GM23338 (cell line): ENCODE measurements at regions not wholly inside any gene's neighbourhood (a gene's known extent, or its start where the extent isn't known, plus 50 kb on each side); places are given as distances from the start of the nearest gene placed in this dataset.

Experiments used
- ATAC-seq: fragments of 200-7000 bp; cut with Tn5 transposase; 3 replicates; pipeline ENCODE4 v1.9.1; 2020
- DNase-seq: peaks from one replicate; pipeline ENCODE4 v3.0.0-alpha.2; 2015; ENCODE audit warnings: low spot score
- H2AFZ ChIP-seq: fragments of 200-600 bp; sonication (generic); 2 replicates; pipeline ENCODE4 v1.8.0; 2016; ENCODE audit warnings: antibody characterized with exemption, mild to moderate bottlenecking, moderate library complexity
- H3F3A ChIP-seq: fragments of 200-600 bp; sonication (generic); replicated peaks from 2 replicates; pipeline ENCODE4 v1.8.0; 2017; ENCODE audit warnings: antibody characterized with exemption, mixed run types, low read depth
- H3K27ac ChIP-seq: fragments of 200-600 bp; sonication (generic); 2 replicates; pipeline ENCODE4 v1.6.1; 2016; ENCODE audit warnings: low read depth
- H3K27me3 ChIP-seq: fragments of 200-600 bp; sonication (generic); 2 replicates; pipeline ENCODE4 v1.8.0; 2016; ENCODE audit warnings: mild to moderate bottlenecking, mixed run types, moderate library complexity; ENCODE audit not compliant: insufficient read depth
- H3K36me3 ChIP-seq: fragments of 200-600 bp; sonication (generic); 2 replicates; pipeline ENCODE4 v1.8.0; 2016; ENCODE audit warnings: mild to moderate bottlenecking; ENCODE audit not compliant: insufficient read depth
- H3K4me1 ChIP-seq: fragments of 200-600 bp; sonication (generic); 2 replicates; pipeline ENCODE4 v1.8.0; 2016; ENCODE audit warnings: mild to moderate bottlenecking, moderate library complexity; ENCODE audit not compliant: insufficient read depth
- H3K4me2 ChIP-seq: fragments of 200-600 bp; sonication (generic); 2 replicates; pipeline ENCODE4 v1.7.1; 2017; ENCODE audit warnings: mixed run types
- H3K4me3 ChIP-seq: fragments of 200-600 bp; sonication (generic); 2 replicates; pipeline ENCODE4 v1.6.1; 2016; ENCODE audit warnings: mixed run types
- H3K79me2 ChIP-seq: fragments of 200-600 bp; sonication (generic); replicated peaks from 2 replicates; pipeline ENCODE4 v1.8.0; 2017; ENCODE audit warnings: mild to moderate bottlenecking; ENCODE audit not compliant: insufficient read depth
- H3K9me2 ChIP-seq: fragments of 200-600 bp; sonication (generic); 2 replicates; pipeline ENCODE4 v1.8.0; 2017; ENCODE audit not compliant: insufficient read depth
- H4K20me1 ChIP-seq: fragments of 200-600 bp; sonication (generic); replicated peaks from 2 replicates; pipeline ENCODE4 v1.8.0; 2017; ENCODE audit warnings: mild to moderate bottlenecking; ENCODE audit not compliant: insufficient read depth
- H3K27ac Mint-ChIP-seq: 2 replicates; pipeline ENCODE4 v1.8.0; 2020; ENCODE audit warnings: inconsistent platforms, mild to moderate bottlenecking, moderate library complexity, mixed read lengths
- H3K27me3 Mint-ChIP-seq: 3 replicates; pipeline ENCODE4 v1.8.0; 2022; ENCODE audit warnings: low read depth, mild to moderate bottlenecking, moderate library complexity, mixed read lengths, inconsistent platforms; ENCODE audit not compliant: insufficient read depth, poor library complexity
- H3K36me3 Mint-ChIP-seq: 3 replicates; pipeline ENCODE4 v1.8.0; 2021; ENCODE audit warnings: low read depth, mild to moderate bottlenecking, inconsistent platforms, moderate library complexity, mixed read lengths
- H3K4me1 Mint-ChIP-seq: 3 replicates; pipeline ENCODE4 v1.8.0; 2020; ENCODE audit warnings: mild to moderate bottlenecking, inconsistent platforms, mixed read lengths
- H3K4me3 Mint-ChIP-seq: 3 replicates; pipeline ENCODE4 v1.8.0; 2021; ENCODE audit warnings: moderate library complexity, mild to moderate bottlenecking, inconsistent platforms, mixed read lengths
- H3K9me3 Mint-ChIP-seq: 3 replicates; pipeline ENCODE4 v1.8.0; 2020; ENCODE audit warnings: moderate library complexity, mild to moderate bottlenecking, inconsistent platforms, mixed read lengths
- CREB1 ChIP-seq: fragments of 250-450 bp; sonication (Bioruptor Pico); IDR thresholded peaks from 2 replicates; pipeline ENCODE4 v1.5.0; 2020; ENCODE audit warnings: low read depth, mild to moderate bottlenecking, moderate library complexity
- CTCF ChIP-seq, 2 experiments: fragments of 200-600 bp in 1 of 2; sonication (generic) in 1 of 2; conservative IDR thresholded peaks; 2 replicates each; pipeline versions ENCODE4 v1.5.1 to v1.6.1; 2016 to 2017; ENCODE audit warnings: antibody characterized with exemption in 2 of 2, low read depth in 2 of 2, mild to moderate bottlenecking in 2 of 2, moderate library complexity in 1 of 2
- ETS1 ChIP-seq: IDR thresholded peaks from 2 replicates; pipeline ENCODE4 v1.6.1; 2016; ENCODE audit warnings: antibody characterized with exemption
- EZH2 ChIP-seq: fragments of 200-600 bp; sonication (generic); IDR thresholded peaks from one replicate; pipeline ENCODE4 v1.8.0; 2017; ENCODE audit warnings: antibody characterized with exemption, mild to moderate bottlenecking, low read depth; ENCODE audit not compliant: unreplicated experiment
- EZH2phosphoT487 ChIP-seq: fragments of 200-600 bp; sonication (generic); IDR thresholded peaks from one replicate; pipeline ENCODE4 v1.8.1; 2018; ENCODE audit warnings: antibody characterized with exemption; ENCODE audit not compliant: unreplicated experiment
- JUNB ChIP-seq: IDR thresholded peaks from one replicate; pipeline ENCODE4 v1.6.1; 2016; ENCODE audit warnings: antibody characterized with exemption; ENCODE audit not compliant: unreplicated experiment
- NANOG ChIP-seq: IDR thresholded peaks from 2 replicates; pipeline ENCODE4 v1.6.1; 2016; ENCODE audit warnings: antibody characterized with exemption, borderline replicate concordance
- POLR2AphosphoS5 ChIP-seq: IDR thresholded peaks from 2 replicates; pipeline ENCODE4 v1.6.1; 2016; ENCODE audit warnings: antibody characterized with exemption, low read depth
- REST ChIP-seq: IDR thresholded peaks from one replicate; pipeline ENCODE4 v1.6.1; 2018; ENCODE audit warnings: antibody characterized with exemption; ENCODE audit not compliant: unreplicated experiment
- STAT1 ChIP-seq: IDR thresholded peaks from one replicate; pipeline ENCODE4 v1.6.1; 2016; ENCODE audit warnings: antibody characterized with exemption; ENCODE audit not compliant: unreplicated experiment
- ZNF114 ChIP-seq: fragments of 250-450 bp; sonication (Bioruptor Pico); IDR thresholded peaks from 2 replicates; pipeline ENCODE4 v1.5.0; 2020; ENCODE audit warnings: mild to moderate bottlenecking, moderate library complexity
- ZNF331 ChIP-seq: fragments of 250-450 bp; sonication (Bioruptor Pico); IDR thresholded peaks from 2 replicates; pipeline ENCODE4 v1.5.0; 2020; ENCODE audit warnings: low read depth, mild to moderate bottlenecking, moderate library complexity

GRCh38 chr2:142525720-142526119 lies 351.7 kb upstream of the KYNU start (continued):
- no peak for TF ChIP-seq CTCF (conservative IDR thresholded peaks at IDR 0.05; ENCODE audit: low read depth in 2 of 2)

- Histone ChIP-seq H3K27me3 (no peaks in the 10 kb centered on the region), H3F3A (no peaks in the 10 kb centered on the region), H3K9me2 (peaks cover 3% of the 10 kb centered on the region; the same call in 1 of the 2 replicates), H2AFZ (no peak overlapping the region), H3K79me2 (no peaks in the 10 kb centered on the region), H3K4me2 (no peak overlapping the region), H3K4me1 (no peaks in the 10 kb centered on the region), H3K36me3 (no peaks in the 10 kb centered on the region), H4K20me1 (no peaks in the 10 kb centered on the region), H3K27ac (no peak overlapping the region), H3K4me3 (no peak overlapping the region)
- Mint-ChIP-seq H3K9me3 (no peaks in the 10 kb centered on the region), H3K4me1 (no peaks in the 10 kb centered on the region), H3K36me3 (no peaks in the 10 kb centered on the region), H3K4me3 (no peak overlapping the region), H3K27ac (no peak overlapping the region), H3K27me3 (no peaks in the 10 kb centered on the region)
- no peak for ATAC-seq
- DNase-seq, result no peak
- no peak for TF ChIP-seq NANOG
- TF ChIP-seq REST, result no peak
- TF ChIP-seq EZH2phosphoT487, result no peak
- no peak for TF ChIP-seq STAT1
- TF ChIP-seq ZNF331 (CRISPR knock-in tag), result no peak
- TF ChIP-seq JUNB, result no peak
- no peak for TF ChIP-seq CREB1 (CRISPR knock-in tag)
- no peak for TF ChIP-seq POLR2AphosphoS5
- no peak for TF ChIP-seq EZH2
- no peak for TF ChIP-seq ZNF114 (CRISPR knock-in tag)
- no peak for TF ChIP-seq CTCF (conservative IDR thresholded peaks at IDR 0.05; ENCODE audit: low read depth in 2 of 2)
- TF ChIP-seq ETS1, result no peak
Observed at GRCh38 chr2:142521492-142521891, 356.0 kb upstream of the KYNU start.
